ENCODE measurements at regions not wholly inside any gene's neighbourhood (a gene's known extent, or its start where the extent isn't known, plus 50 kb on each side); places are given as distances from the start of the nearest gene placed in this dataset.

DNA sequence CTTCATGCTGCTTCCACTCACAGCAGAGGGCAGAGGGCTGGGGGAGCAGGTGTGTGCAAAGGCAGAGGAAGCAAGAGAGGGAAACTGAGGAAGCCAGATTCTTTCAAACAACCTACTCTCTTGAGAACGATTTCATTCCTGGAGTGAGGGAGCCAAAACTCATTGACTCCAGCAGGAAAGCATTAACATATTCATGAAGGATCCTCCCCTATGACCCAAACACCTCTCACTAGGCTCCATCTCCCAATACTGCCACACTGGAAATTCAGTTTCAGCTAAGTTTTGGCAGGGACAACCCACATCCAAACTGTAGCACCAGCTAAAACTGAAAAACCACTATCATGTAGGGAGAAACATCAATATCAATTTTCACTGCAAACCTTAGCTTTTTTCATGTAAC, 125.1 kb downstream of the OLIG3 start:
- no peaks in the 10 kb centered on the region for H3K36me3 ChIP-seq (replicated peaks in 1 of 2; ENCODE audit: insufficient read depth in 1 of 2, low read depth in 2 of 2)
- H3K27ac ChIP-seq: no peak overlapping the region
- no peaks in the 10 kb centered on the region for H3K4me1 ChIP-seq
- 37 to 38% methylated on average over 1 of the region's 1 CpG for WGBS, 2 donors
- H3K4me3 ChIP-seq: no peak overlapping the region
- no peaks in the 10 kb centered on the region for H3K27me3 ChIP-seq
- ATAC-seq: no peak
- H3K9me3 ChIP-seq: no peaks in the 10 kb centered on the region
- intact Hi-C loops (cut with DNase I): no loop called here
- no peak for DNase-seq
- TF ChIP-seq, protein P1, sequence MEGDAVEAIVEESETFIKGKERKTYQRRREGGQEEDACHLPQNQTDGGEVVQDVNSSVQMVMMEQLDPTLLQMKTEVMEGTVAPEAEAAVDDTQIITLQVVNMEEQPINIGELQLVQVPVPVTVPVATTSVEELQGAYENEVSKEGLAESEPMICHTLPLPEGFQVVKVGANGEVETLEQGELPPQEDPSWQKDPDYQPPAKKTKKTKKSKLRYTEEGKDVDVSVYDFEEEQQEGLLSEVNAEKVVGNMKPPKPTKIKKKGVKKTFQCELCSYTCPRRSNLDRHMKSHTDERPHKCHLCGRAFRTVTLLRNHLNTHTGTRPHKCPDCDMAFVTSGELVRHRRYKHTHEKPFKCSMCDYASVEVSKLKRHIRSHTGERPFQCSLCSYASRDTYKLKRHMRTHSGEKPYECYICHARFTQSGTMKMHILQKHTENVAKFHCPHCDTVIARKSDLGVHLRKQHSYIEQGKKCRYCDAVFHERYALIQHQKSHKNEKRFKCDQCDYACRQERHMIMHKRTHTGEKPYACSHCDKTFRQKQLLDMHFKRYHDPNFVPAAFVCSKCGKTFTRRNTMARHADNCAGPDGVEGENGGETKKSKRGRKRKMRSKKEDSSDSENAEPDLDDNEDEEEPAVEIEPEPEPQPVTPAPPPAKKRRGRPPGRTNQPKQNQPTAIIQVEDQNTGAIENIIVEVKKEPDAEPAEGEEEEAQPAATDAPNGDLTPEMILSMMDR (IDR thresholded peaks at IDR 0.05): no peak
- no peak for TF ChIP-seq POLR2A (IDR thresholded peaks at IDR 0.05)

DNA sequence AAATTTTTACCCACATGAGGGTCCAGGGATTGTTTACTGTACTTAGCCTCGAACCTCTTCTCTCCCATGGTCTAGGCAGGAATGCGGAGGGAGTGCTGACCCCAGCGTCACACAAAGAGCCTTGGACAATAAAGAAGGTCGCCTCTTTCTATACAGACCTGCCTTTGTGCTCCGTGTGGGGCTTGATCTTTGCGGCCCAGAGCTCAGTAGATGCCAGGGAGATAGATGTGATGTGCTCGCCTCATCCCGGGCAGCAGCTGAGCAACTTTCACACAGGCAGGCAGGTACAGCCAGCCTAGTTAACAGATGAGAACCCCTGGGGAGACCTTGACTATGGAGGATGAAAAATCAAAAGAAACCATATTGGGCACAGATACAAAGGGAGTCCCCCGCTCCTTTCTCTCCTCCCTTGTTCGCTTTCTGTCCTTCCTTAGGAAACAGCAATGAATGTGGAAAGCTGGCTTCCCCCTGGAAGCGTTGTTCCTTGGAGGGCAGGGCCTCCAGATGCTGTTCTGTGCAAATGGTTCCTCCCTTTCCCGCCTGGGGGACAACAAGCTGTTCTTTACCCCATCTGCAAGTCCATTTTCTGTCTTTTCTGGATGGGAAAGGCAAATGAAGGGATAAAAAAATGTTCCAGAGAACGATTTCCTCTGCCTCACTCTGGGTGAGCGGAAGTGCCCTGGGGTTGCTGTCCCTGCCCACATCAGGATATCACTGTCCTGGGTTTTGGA, 128.3 kb downstream of the OLIG3 start:
- Histone ChIP-seq H3K27me3 (no peaks in the 10 kb centered on the region), H3K27ac (no peak overlapping the region), H3K9me3 (no peaks in the 10 kb centered on the region), H3K4me3 (no peak overlapping the region), H3K4me1 (no peaks in the 10 kb centered on the region), H3K36me3 (replicated peaks in 1 of 2; ENCODE audit: insufficient read depth in 1 of 2, low read depth in 2 of 2) (no peaks in the 10 kb centered on the region)
- DNase-seq (no peak), ATAC-seq (no peak)
- intact Hi-C loops (cut with DNase I): no loop called here
- TF ChIP-seq, protein P1 (IDR thresholded peaks at IDR 0.05): no peak
- TF ChIP-seq POLR2A (IDR thresholded peaks at IDR 0.05): no peak
- WGBS, 2 donors: 70 to 74% methylated on average over 14 of the region's 14 CpGs

DNA sequence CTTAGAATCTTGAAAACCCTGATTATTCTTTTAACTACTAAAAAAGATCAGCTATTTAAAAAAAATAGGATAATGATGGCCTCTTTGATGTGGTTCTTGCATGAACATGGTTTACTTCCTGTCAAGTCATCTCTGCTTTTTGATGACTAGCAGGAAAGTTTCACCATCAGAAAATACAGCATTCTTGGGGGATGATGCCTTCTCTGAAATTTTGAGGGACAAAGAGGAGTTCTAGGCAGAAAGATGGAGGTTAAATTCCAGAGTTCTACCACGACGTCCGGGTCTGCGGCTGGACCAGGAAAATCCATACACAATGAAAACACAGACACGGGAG, 130.4 kb downstream of the OLIG3 start:
- H3K9me3 ChIP-seq: no peaks in the 10 kb centered on the region
- intact Hi-C loops (cut with DNase I): no loop called here
- ATAC-seq: no peak

DNA sequence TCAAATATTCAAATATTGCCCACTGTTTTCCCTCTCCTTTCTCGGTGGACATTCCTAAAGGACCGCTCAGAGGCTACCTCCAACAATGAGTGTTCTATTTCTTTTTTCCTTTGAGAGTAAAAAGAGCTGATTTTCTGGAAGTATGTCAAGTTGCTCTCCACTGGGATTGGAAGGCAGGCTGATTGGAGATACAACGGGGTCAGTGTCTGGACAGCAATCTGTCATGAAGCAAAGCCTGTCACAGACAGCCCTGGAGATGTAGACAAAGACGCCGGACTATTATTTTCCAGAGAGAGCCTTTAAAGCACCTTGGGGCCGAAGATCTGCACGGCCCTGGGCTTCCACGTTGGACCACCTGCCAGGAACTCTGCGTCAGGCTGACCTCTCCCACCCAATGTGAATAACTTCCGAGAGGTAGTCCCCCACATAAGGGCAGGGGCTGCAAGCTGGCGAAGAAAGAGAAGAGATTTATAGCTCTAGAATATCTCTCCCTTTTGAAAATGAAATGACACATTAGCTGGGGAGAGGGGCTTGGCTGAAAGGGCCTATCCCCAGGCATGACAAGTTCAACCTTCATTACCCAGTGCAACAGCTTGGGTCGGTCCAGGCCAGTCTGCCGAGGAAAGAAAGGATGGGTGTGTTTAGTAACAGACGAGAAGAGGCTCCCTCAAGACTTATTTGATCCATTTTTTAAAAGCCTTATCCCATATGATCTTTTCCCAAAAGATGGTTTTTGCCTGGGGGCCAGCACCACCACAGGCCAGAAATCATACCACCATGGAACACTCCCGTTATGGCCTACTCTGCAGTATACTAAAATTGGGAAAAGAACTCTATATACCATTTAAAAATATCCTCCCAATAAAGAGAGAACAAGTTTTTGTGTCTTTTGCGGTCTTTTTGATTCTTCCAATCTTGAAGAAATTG, 131.1 kb downstream of the OLIG3 start:
- Histone ChIP-seq H3K27me3 (no peaks in the 10 kb centered on the region), H3K27ac (no peak overlapping the region), H3K9me3 (no peaks in the 10 kb centered on the region), H3K36me3 (replicated peaks in 1 of 2; ENCODE audit: insufficient read depth in 1 of 2, low read depth in 2 of 2) (no peaks in the 10 kb centered on the region), H3K4me3 (no peak overlapping the region), H3K4me1 (no peaks in the 10 kb centered on the region)
- DNase-seq (no peak), ATAC-seq (no peak)
- WGBS, 2 donors: 69 to 74% methylated on average over 14 to 16 of the region's 16 CpGs
- intact Hi-C loops (cut with DNase I): no loop called here
- no peak for TF ChIP-seq POLR2A (IDR thresholded peaks at IDR 0.05)
- TF ChIP-seq, protein P1 (IDR thresholded peaks at IDR 0.05): no peak

More for the DNA sequence above, 130.4 kb downstream of the OLIG3 start:
- no peak for DNase-seq
- Histone ChIP-seq H3K27ac (no peak overlapping the region), H3K4me3 (no peak overlapping the region), H3K4me1 (no peaks in the 10 kb centered on the region), H3K27me3 (no peaks in the 10 kb centered on the region), H3K36me3 (replicated peaks in 1 of 2; ENCODE audit: insufficient read depth in 1 of 2, low read depth in 2 of 2) (no peaks in the 10 kb centered on the region)
- TF ChIP-seq, protein P1 (IDR thresholded peaks at IDR 0.05): no peak
- no peak for TF ChIP-seq POLR2A (IDR thresholded peaks at IDR 0.05)
- 84 to 85% methylated on average over 5 of the region's 5 CpGs for WGBS, 2 donors

All from body of pancreas (tissue), 4 donors.